ENCODE measurements at regions not wholly inside any gene's neighbourhood (a gene's known extent, or its start where the extent isn't known, plus 50 kb on each side); places are given as distances from the start of the nearest gene placed in this dataset.

GRCh38 chr21:41000838-41001237 lies 153.9 kb upstream of the DSCAM start:
- TF ChIP-seq RAD21 (conservative IDR thresholded peaks at IDR 0.05), result no peak
- TF ChIP-seq POLR2AphosphoS5 (IDR thresholded peaks at IDR 0.05), result no peak
- no peak for TF ChIP-seq EP300 (conservative IDR thresholded peaks at IDR 0.05; ENCODE audit: poor library complexity, severe bottlenecking)
- TF ChIP-seq EZH2 (IDR thresholded peaks at IDR 0.05; ENCODE audit: borderline replicate concordance, insufficient read depth, low read length, poor library complexity, severe bottlenecking), result no peak
- no peak for TF ChIP-seq SMC3 (conservative IDR thresholded peaks at IDR 0.05; ENCODE audit: poor library complexity)
- Histone ChIP-seq H3K36me3 (ENCODE audit: insufficient read depth, low read length) (no peaks in the 10 kb centered on the region), H3K79me2 (replicated peaks; ENCODE audit: insufficient read depth, low read length) (no peaks in the 10 kb centered on the region), H3K9ac (ENCODE audit: low read length) (no peak overlapping the region), H3K9me2 (ENCODE audit: insufficient read depth, low read length) (no peaks in the 10 kb centered on the region), H3F3A (ENCODE audit: insufficient read depth, low read length, poor library complexity, severe bottlenecking) (no peaks in the 10 kb centered on the region), H3K27me3 (ENCODE audit: insufficient read depth, low read depth, low read length) (no peaks in the 10 kb centered on the region), H3K4me3 (ENCODE audit: low read length) (no peak overlapping the region), H3K4me2 (ENCODE audit: low read length) (no peak overlapping the region), H3K27ac (ENCODE audit: low read length) (no peak overlapping the region), H4K20me1 (ENCODE audit: insufficient read depth) (no peaks in the 10 kb centered on the region), H2AFZ (ENCODE audit: low read depth, low read length) (no peak overlapping the region), H3K9me3 (ENCODE audit: low read length) (no peaks in the 10 kb centered on the region)

DNA sequence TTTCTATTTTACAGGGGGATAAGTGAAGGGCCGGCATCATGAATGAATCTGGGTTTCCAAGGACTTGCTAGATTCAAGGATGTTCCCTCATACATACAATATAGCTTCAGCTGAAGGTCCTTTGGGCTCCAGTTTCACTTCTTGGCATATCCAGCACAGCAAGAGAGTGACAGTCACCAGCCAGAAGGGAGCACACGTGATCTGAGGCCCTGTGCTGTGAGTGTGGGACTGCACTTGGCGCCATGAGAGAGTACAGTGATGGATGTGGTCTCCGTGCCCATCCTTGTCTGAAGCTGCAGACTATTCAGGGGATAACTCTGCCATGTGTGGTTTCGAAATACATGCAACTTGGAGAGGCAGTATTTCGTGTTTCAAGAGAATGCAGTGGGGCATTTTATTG lies 159.7 kb upstream of the DSCAM start:
- no peak for TF ChIP-seq EP300 (conservative IDR thresholded peaks at IDR 0.05; ENCODE audit: poor library complexity, severe bottlenecking)
- TF ChIP-seq EZH2 (IDR thresholded peaks at IDR 0.05; ENCODE audit: borderline replicate concordance, insufficient read depth, low read length, poor library complexity, severe bottlenecking), result no peak
- TF ChIP-seq, protein P1, sequence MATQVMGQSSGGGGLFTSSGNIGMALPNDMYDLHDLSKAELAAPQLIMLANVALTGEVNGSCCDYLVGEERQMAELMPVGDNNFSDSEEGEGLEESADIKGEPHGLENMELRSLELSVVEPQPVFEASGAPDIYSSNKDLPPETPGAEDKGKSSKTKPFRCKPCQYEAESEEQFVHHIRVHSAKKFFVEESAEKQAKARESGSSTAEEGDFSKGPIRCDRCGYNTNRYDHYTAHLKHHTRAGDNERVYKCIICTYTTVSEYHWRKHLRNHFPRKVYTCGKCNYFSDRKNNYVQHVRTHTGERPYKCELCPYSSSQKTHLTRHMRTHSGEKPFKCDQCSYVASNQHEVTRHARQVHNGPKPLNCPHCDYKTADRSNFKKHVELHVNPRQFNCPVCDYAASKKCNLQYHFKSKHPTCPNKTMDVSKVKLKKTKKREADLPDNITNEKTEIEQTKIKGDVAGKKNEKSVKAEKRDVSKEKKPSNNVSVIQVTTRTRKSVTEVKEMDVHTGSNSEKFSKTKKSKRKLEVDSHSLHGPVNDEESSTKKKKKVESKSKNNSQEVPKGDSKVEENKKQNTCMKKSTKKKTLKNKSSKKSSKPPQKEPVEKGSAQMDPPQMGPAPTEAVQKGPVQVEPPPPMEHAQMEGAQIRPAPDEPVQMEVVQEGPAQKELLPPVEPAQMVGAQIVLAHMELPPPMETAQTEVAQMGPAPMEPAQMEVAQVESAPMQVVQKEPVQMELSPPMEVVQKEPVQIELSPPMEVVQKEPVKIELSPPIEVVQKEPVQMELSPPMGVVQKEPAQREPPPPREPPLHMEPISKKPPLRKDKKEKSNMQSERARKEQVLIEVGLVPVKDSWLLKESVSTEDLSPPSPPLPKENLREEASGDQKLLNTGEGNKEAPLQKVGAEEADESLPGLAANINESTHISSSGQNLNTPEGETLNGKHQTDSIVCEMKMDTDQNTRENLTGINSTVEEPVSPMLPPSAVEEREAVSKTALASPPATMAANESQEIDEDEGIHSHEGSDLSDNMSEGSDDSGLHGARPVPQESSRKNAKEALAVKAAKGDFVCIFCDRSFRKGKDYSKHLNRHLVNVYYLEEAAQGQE (IDR thresholded peaks at IDR 0.05; ENCODE audit: borderline replicate concordance), result no peak
- no peak for TF ChIP-seq POLR2AphosphoS5 (IDR thresholded peaks at IDR 0.05)
- Histone ChIP-seq H3K4me2 (ENCODE audit: low read length) (no peak overlapping the region), H3K4me3 (ENCODE audit: low read length) (no peak overlapping the region), H3K9me3 (ENCODE audit: low read length) (no peaks in the 10 kb centered on the region), H3F3A (ENCODE audit: insufficient read depth, low read length, poor library complexity, severe bottlenecking) (no peaks in the 10 kb centered on the region), H3K79me2 (replicated peaks; ENCODE audit: insufficient read depth, low read length) (no peaks in the 10 kb centered on the region), H3K27me3 (ENCODE audit: insufficient read depth, low read depth, low read length) (no peaks in the 10 kb centered on the region), H2AFZ (ENCODE audit: low read depth, low read length) (no peak overlapping the region), H3K9me2 (ENCODE audit: insufficient read depth, low read length) (no peaks in the 10 kb centered on the region), H4K20me1 (ENCODE audit: insufficient read depth) (no peaks in the 10 kb centered on the region), H3K27ac (ENCODE audit: low read length) (no peak overlapping the region), H3K36me3 (ENCODE audit: insufficient read depth, low read length) (no peaks in the 10 kb centered on the region), H3K9ac (ENCODE audit: low read length) (no peak overlapping the region)

GRCh38 chr21:41008351-41008750 lies 159.6 kb upstream of the BACE2 start:
- Histone ChIP-seq H3F3A (ENCODE audit: insufficient read depth, low read length, poor library complexity, severe bottlenecking) (no peaks in the 10 kb centered on the region), H3K9ac (ENCODE audit: low read length) (no peak overlapping the region), H4K20me1 (ENCODE audit: insufficient read depth) (no peaks in the 10 kb centered on the region), H3K27ac (ENCODE audit: low read length) (no peak overlapping the region), H3K4me3 (ENCODE audit: low read length) (no peak overlapping the region), H3K4me2 (ENCODE audit: low read length) (no peak overlapping the region), H3K9me3 (ENCODE audit: low read length) (no peaks in the 10 kb centered on the region), H3K27me3 (ENCODE audit: insufficient read depth, low read depth, low read length) (no peaks in the 10 kb centered on the region), H3K79me2 (replicated peaks; ENCODE audit: insufficient read depth, low read length) (no peaks in the 10 kb centered on the region), H3K36me3 (ENCODE audit: insufficient read depth, low read length) (no peaks in the 10 kb centered on the region), H3K9me2 (ENCODE audit: insufficient read depth, low read length) (no peaks in the 10 kb centered on the region), H2AFZ (ENCODE audit: low read depth, low read length) (no peak overlapping the region)
- TF ChIP-seq, protein P1 (IDR thresholded peaks at IDR 0.05; ENCODE audit: borderline replicate concordance), result no peak
- TF ChIP-seq, protein P2, sequence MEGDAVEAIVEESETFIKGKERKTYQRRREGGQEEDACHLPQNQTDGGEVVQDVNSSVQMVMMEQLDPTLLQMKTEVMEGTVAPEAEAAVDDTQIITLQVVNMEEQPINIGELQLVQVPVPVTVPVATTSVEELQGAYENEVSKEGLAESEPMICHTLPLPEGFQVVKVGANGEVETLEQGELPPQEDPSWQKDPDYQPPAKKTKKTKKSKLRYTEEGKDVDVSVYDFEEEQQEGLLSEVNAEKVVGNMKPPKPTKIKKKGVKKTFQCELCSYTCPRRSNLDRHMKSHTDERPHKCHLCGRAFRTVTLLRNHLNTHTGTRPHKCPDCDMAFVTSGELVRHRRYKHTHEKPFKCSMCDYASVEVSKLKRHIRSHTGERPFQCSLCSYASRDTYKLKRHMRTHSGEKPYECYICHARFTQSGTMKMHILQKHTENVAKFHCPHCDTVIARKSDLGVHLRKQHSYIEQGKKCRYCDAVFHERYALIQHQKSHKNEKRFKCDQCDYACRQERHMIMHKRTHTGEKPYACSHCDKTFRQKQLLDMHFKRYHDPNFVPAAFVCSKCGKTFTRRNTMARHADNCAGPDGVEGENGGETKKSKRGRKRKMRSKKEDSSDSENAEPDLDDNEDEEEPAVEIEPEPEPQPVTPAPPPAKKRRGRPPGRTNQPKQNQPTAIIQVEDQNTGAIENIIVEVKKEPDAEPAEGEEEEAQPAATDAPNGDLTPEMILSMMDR (IDR thresholded peaks at IDR 0.05; ENCODE audit: poor library complexity, severe bottlenecking), result no peak
- TF ChIP-seq RAD21 (conservative IDR thresholded peaks at IDR 0.05), result no peak
- TF ChIP-seq MXI1 (conservative IDR thresholded peaks at IDR 0.05; ENCODE audit: poor library complexity, severe bottlenecking), result no peak
- no peak for TF ChIP-seq TAF1 (IDR thresholded peaks at IDR 0.05; ENCODE audit: low read depth)
- no peak for TF ChIP-seq EP300 (conservative IDR thresholded peaks at IDR 0.05; ENCODE audit: poor library complexity, severe bottlenecking)
- TF ChIP-seq SMC3 (conservative IDR thresholded peaks at IDR 0.05; ENCODE audit: poor library complexity), result no peak
- no peak for TF ChIP-seq EZH2 (IDR thresholded peaks at IDR 0.05; ENCODE audit: borderline replicate concordance, insufficient read depth, low read length, poor library complexity, severe bottlenecking)
- TF ChIP-seq POLR2AphosphoS5 (IDR thresholded peaks at IDR 0.05), result no peak
